Karpas-422 (cell line): ENCODE measurements at regions not wholly inside any gene's neighbourhood (a gene's known extent, or its start where the extent isn't known, plus 50 kb on each side); places are given as distances from the start of the nearest gene placed in this dataset.

Source experiments
- DNase-seq: peaks from one replicate; pipeline ENCODE4 v3.0.0-alpha.2; 2015
- H2AFZ ChIP-seq: fragments of 200-600 bp; sonication (generic); 2 replicates; pipeline ENCODE4 v1.6.1; 2014; ENCODE audit warnings: antibody characterized with exemption, low read length, mixed read lengths
- H3K27ac ChIP-seq: fragments of 200-600 bp; sonication (generic); 2 replicates; pipeline ENCODE4 v1.5.1; 2014; ENCODE audit warnings: mild to moderate bottlenecking, low read length, moderate library complexity
- H3K27me3 ChIP-seq: fragments of 200-600 bp; sonication (generic); 2 replicates; pipeline ENCODE4 v1.6.1; 2014; ENCODE audit warnings: low read length, mixed read lengths
- H3K36me3 ChIP-seq: fragments of 200-600 bp; sonication (generic); 2 replicates; pipeline ENCODE4 v1.6.1; 2014; ENCODE audit warnings: low read length, mixed read lengths; ENCODE audit not compliant: insufficient read depth
- H3K4me1 ChIP-seq: fragments of 200-600 bp; sonication (generic); 2 replicates; pipeline ENCODE4 v1.6.1; 2014; ENCODE audit warnings: mild to moderate bottlenecking, low read length, mixed read lengths
- H3K4me2 ChIP-seq: fragments of 200-600 bp; sonication (generic); 2 replicates; pipeline ENCODE4 v1.6.1; 2014; ENCODE audit warnings: low read length, low read depth, mild to moderate bottlenecking; ENCODE audit not compliant: poor library complexity, severe bottlenecking
- H3K4me3 ChIP-seq: fragments of 200-600 bp; sonication (generic); 2 replicates; pipeline ENCODE4 v1.5.1; 2014; ENCODE audit warnings: mild to moderate bottlenecking, antibody characterized with exemption, low read length, mixed read lengths
- H3K79me2 ChIP-seq: fragments of 200-600 bp; sonication (generic); 2 replicates; pipeline ENCODE4 v1.6.1; 2014; ENCODE audit warnings: mild to moderate bottlenecking, low read length, mixed read lengths
- H3K9ac ChIP-seq: fragments of 200-600 bp; sonication (generic); 2 replicates; pipeline ENCODE4 v1.6.0; 2014; ENCODE audit warnings: low read length
- H3K9me2 ChIP-seq: fragments of 200-600 bp; sonication (generic), shearing (Covaris generic); replicated peaks from 2 replicates; pipeline ENCODE4 v1.6.0; 2014; ENCODE audit warnings: mild to moderate bottlenecking, low read length, moderate library complexity; ENCODE audit not compliant: insufficient read depth
- H3K9me3 ChIP-seq: fragments of 300-700, 200-600 bp; sonication (generic); 2 replicates; pipeline ENCODE4 v1.6.1; 2014; ENCODE audit warnings: low read length, mixed read lengths
- H4K20me1 ChIP-seq: fragments of 200-600 bp; sonication (generic); 2 replicates; pipeline ENCODE4 v1.6.1; 2014; ENCODE audit warnings: mild to moderate bottlenecking, antibody characterized with exemption, low read length, low read depth; ENCODE audit not compliant: insufficient read depth

DNA sequence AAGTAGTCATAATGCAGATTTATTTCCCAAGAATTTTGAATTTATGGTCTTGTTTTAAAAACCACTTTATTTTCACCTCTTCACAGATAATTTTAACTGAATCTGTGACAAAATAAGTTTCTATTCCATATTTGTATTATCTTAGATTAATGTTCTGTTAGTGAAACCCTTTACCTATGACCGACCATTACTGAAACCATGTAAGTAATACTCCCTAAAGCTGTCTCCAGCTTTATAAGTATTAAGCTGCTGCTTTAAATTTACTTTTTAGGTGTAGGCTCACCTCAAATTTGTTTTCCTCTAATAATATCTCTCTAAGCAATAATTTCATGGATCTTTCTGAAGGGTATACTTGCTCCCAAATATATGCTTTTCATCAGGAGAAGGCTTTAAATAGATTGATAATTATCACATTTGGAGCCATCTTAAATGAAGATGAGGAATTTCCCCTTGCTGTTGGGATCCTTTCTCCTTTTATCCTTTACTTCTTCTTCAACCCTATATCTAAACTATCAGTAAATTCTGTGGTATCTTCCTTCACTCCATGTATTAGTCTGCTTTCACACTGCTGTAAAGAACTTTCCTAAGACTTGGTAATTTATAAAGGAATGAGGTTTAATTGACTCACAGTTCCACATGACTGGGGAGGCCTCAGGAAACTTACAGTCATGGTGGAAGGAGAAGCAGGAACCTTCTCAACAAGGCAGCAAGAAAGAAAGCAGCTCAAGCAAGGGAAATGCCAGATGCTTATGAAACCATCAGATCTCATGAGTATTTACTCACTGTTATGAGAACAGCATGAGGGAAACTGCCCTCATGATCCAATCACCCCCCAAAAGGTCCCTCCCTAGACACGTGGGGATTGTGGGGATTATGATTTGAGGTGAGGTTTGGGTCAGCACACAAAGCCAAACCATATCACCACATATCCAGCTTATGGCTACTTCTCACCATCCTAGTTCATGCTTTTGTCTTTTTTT is 92.3 kb upstream of the P2RY1 start:
- H3K9me2 ChIP-seq: no peaks in the 10 kb centered on the region
- H3K4me2 ChIP-seq: no peak overlapping the region
- H2AFZ ChIP-seq: no peak overlapping the region
- no peaks in the 10 kb centered on the region for H3K4me1 ChIP-seq
- no peaks in the 10 kb centered on the region for H3K27me3 ChIP-seq
- H3K36me3 ChIP-seq: no peaks in the 10 kb centered on the region
- no peak overlapping the region for H3K27ac ChIP-seq
- H3K4me3 ChIP-seq: no peak overlapping the region
- DNase-seq: no peak
- H3K9ac ChIP-seq: no peak overlapping the region
- H3K9me3 ChIP-seq: no peaks in the 10 kb centered on the region
- H4K20me1 ChIP-seq: no peaks in the 10 kb centered on the region
- H3K79me2 ChIP-seq: no peaks in the 10 kb centered on the region

DNA sequence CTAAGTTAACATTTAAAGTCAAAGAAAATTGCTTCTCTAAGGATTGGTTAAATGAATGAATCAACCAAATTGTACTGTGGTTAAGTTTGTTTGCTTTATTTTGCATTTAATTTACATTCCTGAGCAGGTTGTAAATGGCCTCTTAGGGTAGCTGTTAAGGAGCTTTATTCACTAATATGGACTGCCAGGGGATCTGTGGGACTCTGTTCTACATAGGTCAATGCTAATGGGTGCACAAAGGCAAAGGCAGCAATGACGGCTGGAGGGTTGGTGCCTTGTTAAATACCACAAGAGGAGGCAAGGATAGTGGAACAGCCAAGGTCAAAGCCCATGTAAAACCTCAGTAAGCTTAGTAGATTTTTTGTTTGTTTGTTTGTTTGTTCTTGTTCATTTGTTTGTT is 89.3 kb upstream of the P2RY1 start:
- Histone ChIP-seq H3K4me3 (no peak overlapping the region), H3K27ac (no peak overlapping the region), H3K4me2 (no peak overlapping the region), H3K9me2 (no peaks in the 10 kb centered on the region), H3K27me3 (no peaks in the 10 kb centered on the region), H3K79me2 (no peaks in the 10 kb centered on the region), H3K9me3 (no peaks in the 10 kb centered on the region), H2AFZ (no peak overlapping the region), H3K36me3 (no peaks in the 10 kb centered on the region), H4K20me1 (no peaks in the 10 kb centered on the region), H3K4me1 (no peaks in the 10 kb centered on the region), H3K9ac (no peak overlapping the region)
- no peak for DNase-seq

DNA sequence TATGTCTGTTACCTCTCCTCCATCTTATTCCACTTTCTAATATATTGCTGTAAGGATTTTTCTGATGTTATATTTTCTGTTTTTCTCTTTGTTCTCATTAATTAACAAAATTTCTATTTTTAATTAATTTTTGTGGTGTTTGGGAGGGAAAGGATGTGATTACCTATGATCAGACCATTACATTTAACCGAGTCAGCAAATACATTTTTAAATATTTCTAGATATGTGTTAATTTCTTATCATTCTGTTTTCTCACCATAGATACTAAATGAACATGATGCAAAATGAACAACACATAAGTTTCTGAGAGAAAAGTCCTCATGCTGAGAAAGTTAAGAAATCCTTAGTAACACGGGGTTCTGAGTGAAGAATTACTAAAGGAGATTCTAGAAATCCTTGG is 80.6 kb upstream of the P2RY1 start:
- H4K20me1 ChIP-seq: no peaks in the 10 kb centered on the region

DNA sequence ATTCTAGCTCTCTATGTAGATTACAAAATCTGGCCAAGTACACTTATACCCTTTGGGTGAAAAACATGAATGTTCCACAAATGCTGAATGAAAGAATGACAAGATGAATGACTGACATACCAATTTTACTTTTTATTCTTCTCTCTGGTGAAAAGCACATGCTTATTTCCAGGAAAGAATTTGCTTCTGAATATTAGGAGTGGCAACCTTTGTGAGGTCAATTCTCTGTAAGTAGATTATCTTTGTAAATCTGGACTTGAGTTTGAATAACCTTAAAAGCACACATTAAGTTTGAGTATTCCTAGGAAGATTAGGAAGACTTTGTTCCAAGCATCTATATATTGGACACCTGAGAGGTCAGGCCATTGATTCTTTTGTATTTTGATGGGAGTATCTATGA is 78.1 kb upstream of the P2RY1 start:
- Histone ChIP-seq H3K9me3 (no peaks in the 10 kb centered on the region), H3K9me2 (no peaks in the 10 kb centered on the region), H3K9ac (no peak overlapping the region), H4K20me1 (no peaks in the 10 kb centered on the region), H3K79me2 (no peaks in the 10 kb centered on the region), H3K36me3 (no peaks in the 10 kb centered on the region), H3K27me3 (no peaks in the 10 kb centered on the region), H2AFZ (no peak overlapping the region), H3K4me1 (no peaks in the 10 kb centered on the region), H3K4me3 (no peak overlapping the region), H3K27ac (no peak overlapping the region), H3K4me2 (no peak overlapping the region)
- no peak for DNase-seq

More for the DNA sequence above, 80.6 kb upstream of the P2RY1 start:
- Histone ChIP-seq H2AFZ (no peak overlapping the region), H3K27ac (no peak overlapping the region), H3K36me3 (no peaks in the 10 kb centered on the region), H3K27me3 (no peaks in the 10 kb centered on the region), H3K4me2 (no peak overlapping the region), H3K9ac (no peak overlapping the region), H3K9me3 (no peaks in the 10 kb centered on the region), H3K4me3 (no peak overlapping the region), H3K9me2 (no peaks in the 10 kb centered on the region), H3K4me1 (no peaks in the 10 kb centered on the region), H3K79me2 (no peaks in the 10 kb centered on the region)
- DNase-seq: no peak

DNA sequence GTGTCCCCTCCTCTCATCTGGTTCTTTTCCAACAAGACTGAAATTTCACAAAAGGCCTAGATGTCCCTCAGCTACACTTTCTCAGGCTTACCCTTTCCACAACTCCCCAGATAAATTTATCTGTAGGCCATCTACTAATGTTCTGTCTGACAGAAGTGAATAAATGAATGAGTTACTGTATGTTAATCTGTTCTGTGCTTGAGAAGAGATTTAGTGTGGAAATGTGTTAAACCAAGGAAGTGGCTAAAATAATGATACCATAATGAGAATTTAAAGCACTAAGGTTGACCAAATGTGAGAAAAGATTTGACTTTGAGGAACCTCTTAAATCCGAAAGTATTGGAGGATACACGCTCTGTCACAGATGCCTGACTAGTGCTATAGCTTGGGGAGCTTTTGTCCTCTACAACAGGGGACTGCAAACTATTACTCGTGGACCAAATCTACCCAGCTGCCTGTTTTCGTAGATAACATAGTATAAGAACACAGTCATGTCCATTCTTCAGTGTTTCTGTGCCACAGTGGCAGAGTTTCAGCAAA is 74.8 kb upstream of the P2RY1 start:
- H3K27ac ChIP-seq: no peak overlapping the region

DNA sequence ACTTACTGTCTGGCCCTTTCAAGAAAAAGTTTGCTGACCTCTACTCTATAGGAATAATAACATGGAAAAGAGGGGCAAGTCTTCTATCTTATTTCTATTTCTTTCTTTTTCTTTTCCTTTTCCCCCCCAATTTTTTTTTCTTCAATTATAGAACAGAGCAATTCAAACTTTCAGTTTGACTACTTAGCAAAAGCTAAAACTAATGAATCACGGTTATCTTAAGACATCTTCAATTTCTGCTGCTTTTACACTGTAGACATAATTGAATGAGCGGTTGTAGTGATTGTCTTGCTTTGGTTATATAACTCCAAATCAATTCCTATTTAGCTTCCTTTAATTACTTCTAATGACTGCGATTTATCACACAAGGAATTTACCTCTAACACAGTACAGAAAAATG is 74.3 kb upstream of the P2RY1 start:
- no peak overlapping the region for H3K9ac ChIP-seq
- H3K27me3 ChIP-seq: no peaks in the 10 kb centered on the region
- H3K36me3 ChIP-seq: no peaks in the 10 kb centered on the region
- H3K79me2 ChIP-seq: no peaks in the 10 kb centered on the region
- no peak overlapping the region for H3K4me2 ChIP-seq
- H3K4me1 ChIP-seq: no peaks in the 10 kb centered on the region
- no peaks in the 10 kb centered on the region for H3K9me3 ChIP-seq
- no peaks in the 10 kb centered on the region for H3K9me2 ChIP-seq
- H3K4me3 ChIP-seq: no peak overlapping the region
- no peak overlapping the region for H2AFZ ChIP-seq
- no peak for DNase-seq
- no peak overlapping the region for H3K27ac ChIP-seq
- H4K20me1 ChIP-seq: no peaks in the 10 kb centered on the region

More for the DNA sequence above, 74.8 kb upstream of the P2RY1 start:
- no peaks in the 10 kb centered on the region for H3K79me2 ChIP-seq
- H4K20me1 ChIP-seq: no peaks in the 10 kb centered on the region
- no peaks in the 10 kb centered on the region for H3K9me2 ChIP-seq
- no peak overlapping the region for H2AFZ ChIP-seq
- no peaks in the 10 kb centered on the region for H3K9me3 ChIP-seq
- no peaks in the 10 kb centered on the region for H3K4me1 ChIP-seq
- H3K36me3 ChIP-seq: no peaks in the 10 kb centered on the region
- H3K9ac ChIP-seq: no peak overlapping the region
- no peak overlapping the region for H3K4me3 ChIP-seq
- no peak for DNase-seq
- H3K4me2 ChIP-seq: no peak overlapping the region
- H3K27me3 ChIP-seq: no peaks in the 10 kb centered on the region

DNA sequence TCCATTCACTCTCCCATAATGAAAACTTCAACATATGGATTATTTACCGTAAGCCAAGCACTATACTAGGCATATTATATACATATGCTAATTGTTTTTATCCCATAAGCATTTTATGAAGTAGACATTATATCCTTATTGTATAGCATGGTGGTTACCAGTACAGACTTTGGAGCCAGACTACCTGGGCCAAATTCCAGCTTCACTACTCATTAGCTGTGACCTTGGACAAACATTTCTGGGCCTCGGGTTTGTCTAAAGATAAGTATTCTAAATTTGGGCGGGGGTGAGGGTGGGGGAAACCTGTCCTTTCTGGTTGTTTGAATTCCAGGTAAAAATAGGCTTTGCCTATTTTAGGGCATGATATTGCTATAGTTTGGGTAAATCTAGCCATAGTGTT is 66.5 kb upstream of the P2RY1 start:
- no peak for DNase-seq
- no peaks in the 10 kb centered on the region for H3K79me2 ChIP-seq
- H3K4me3 ChIP-seq: no peak overlapping the region
- no peaks in the 10 kb centered on the region; the same call in 1 of the 2 replicates for H3K9me2 ChIP-seq
- H3K4me2 ChIP-seq: no peak overlapping the region
- no peak overlapping the region for H3K27ac ChIP-seq
- no peak overlapping the region for H2AFZ ChIP-seq
- no peaks in the 10 kb centered on the region for H3K4me1 ChIP-seq
- H3K36me3 ChIP-seq: no peaks in the 10 kb centered on the region
- H3K9ac ChIP-seq: no peak overlapping the region
- no peaks in the 10 kb centered on the region for H3K9me3 ChIP-seq
- no peaks in the 10 kb centered on the region for H4K20me1 ChIP-seq
- H3K27me3 ChIP-seq: no peaks in the 10 kb centered on the region

DNA sequence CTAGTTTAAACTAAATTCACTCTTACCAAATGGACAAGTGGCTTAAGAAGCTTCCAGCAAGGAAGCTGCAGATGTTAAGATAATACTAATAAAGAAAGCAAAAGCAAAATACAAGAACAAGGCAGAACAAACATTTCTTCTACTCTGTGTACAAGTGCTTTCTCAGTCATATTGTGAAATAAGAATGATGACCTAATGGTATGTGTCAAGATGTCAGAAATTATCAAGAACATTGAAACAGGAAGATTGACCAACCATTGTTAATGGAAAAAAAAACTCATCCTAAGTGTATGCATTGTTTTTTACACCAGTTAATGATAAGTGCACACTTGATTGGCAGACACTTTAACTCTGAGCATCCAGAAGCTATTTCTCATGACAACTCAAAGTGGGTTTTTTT is 65.4 kb upstream of the P2RY1 start:
- Histone ChIP-seq H3K9ac (no peak overlapping the region), H2AFZ (no peak overlapping the region)
- DNase-seq: no peak

More for the DNA sequence above, 65.4 kb upstream of the P2RY1 start:
- no peaks in the 10 kb centered on the region for H3K4me1 ChIP-seq
- no peaks in the 10 kb centered on the region for H3K36me3 ChIP-seq
- no peaks in the 10 kb centered on the region for H3K79me2 ChIP-seq
- H4K20me1 ChIP-seq: no peaks in the 10 kb centered on the region
- H3K4me2 ChIP-seq: no peak overlapping the region
- no peaks in the 10 kb centered on the region; the same call in 1 of the 2 replicates for H3K9me2 ChIP-seq
- no peak overlapping the region for H3K27ac ChIP-seq
- H3K9me3 ChIP-seq: no peaks in the 10 kb centered on the region
- no peak overlapping the region for H3K4me3 ChIP-seq
- H3K27me3 ChIP-seq: no peaks in the 10 kb centered on the region
